ENCODE measurements at regions not wholly inside any gene's neighbourhood (a gene's known extent, or its start where the extent isn't known, plus 50 kb on each side); places are given as distances from the start of the nearest gene placed in this dataset.

- H3K36me3 ChIP-seq (replicated peaks in 1 of 2; ENCODE audit: control insufficient read depth in 1 of 2, insufficient read depth in 2 of 2, low read length in 2 of 2), result no peaks in the 10 kb centered on the region
- no peak overlapping the region for H3K27ac ChIP-seq (ENCODE audit: extremely low read length, insufficient read depth, low read length)
- no peak overlapping the region for H3K4me2 ChIP-seq (ENCODE audit: low read depth, low read length)
- peaks cover 2 to 3% of the 10 kb centered on the region in 2 experiments; a peak in 1 of 5 replicates for H3K27me3 ChIP-seq (ENCODE audit: control insufficient read depth in 1 of 2, insufficient read depth in 2 of 2, low read length in 2 of 2)
- peaks cover 11% of the 10 kb centered on the region for H3K4me1 ChIP-seq (ENCODE audit: insufficient read depth, low read length)
- no peak for TF ChIP-seq ZBTB14 (CRISPR knock-in tag; IDR thresholded peaks at IDR 0.05)
- TF ChIP-seq SNRNP70 (IDR thresholded peaks at IDR 0.05; ENCODE audit: low read depth, low read length), result no peak
- no peak for TF ChIP-seq FOXJ3 (CRISPR knock-in tag; IDR thresholded peaks at IDR 0.05; ENCODE audit: borderline replicate concordance)
- no peak for TF ChIP-seq MAZ (IDR thresholded peaks at IDR 0.05; ENCODE audit: borderline replicate concordance, low read depth, low read length)
- no peak for TF ChIP-seq MAZ (CRISPR knock-in tag; IDR thresholded peaks at IDR 0.05; ENCODE audit: low read depth)
- peak; percentile 11; the same call in 1 of the 2 replicates for TF ChIP-seq CEBPB (IDR thresholded peaks at IDR 0.05; ENCODE audit: borderline replicate concordance, low read depth, low read length)
- no peak for TF ChIP-seq ZNF619 (CRISPR knock-in tag; IDR thresholded peaks at IDR 0.05)
- FAIRE-seq (no peak), DNase-seq (ENCODE audit: low spot score) (no peak), ATAC-seq (peak; percentile 54)
- ChIA-PET CTCF (ENCODE audit: low intra/inter-chr PET ratio, low total read pairs) (no interaction called here), POLR2A (no interaction called here)
- H4K20me1 ChIP-seq (ENCODE audit: insufficient read depth, low read length), result no peaks in the 10 kb centered on the region
- under 1% methylated on average over 5 of the region's 5 CpGs for WGBS (ENCODE audit: low lambda C conversion rate)
- H2AFZ ChIP-seq (ENCODE audit: low read length), result no peak overlapping the region
- intact Hi-C loops (cut with micrococcal nuclease; ENCODE audit: unreplicated experiment) (no loop called here), in situ Hi-C loops (cut with HindIII; ENCODE audit: extremely low pct_ligation_motif_present, low pct_unique_long_range_greater_than_20kb) (no loop called here)
- H3K9me3 ChIP-seq (ENCODE audit: low read length), result no peaks in the 10 kb centered on the region
- no TSS peak for BruUV-seq (replicated peaks)
- no peak overlapping the region for H3K4me3 ChIP-seq (replicated peaks in 1 of 3; ENCODE audit: insufficient read depth in 1 of 3, low read depth in 2 of 3, low read length in 3 of 3)
- H3K9ac ChIP-seq (ENCODE audit: insufficient read depth, low read depth, low read length), result no peak overlapping the region
- no peaks in the 10 kb centered on the region for H3K79me2 ChIP-seq (ENCODE audit: insufficient read depth, low read length)
These were observed 193.4 kb downstream of the CD83 start for GRCh38 chr6:14310960-14311359.

GRCh38 chr6:14312587-14312986 lies 195.0 kb downstream of the CD83 start:
- DNase-seq (ENCODE audit: low spot score) (no peak), ATAC-seq (no peak), FAIRE-seq (no peak)
- Histone ChIP-seq H4K20me1 (ENCODE audit: insufficient read depth, low read length) (no peaks in the 10 kb centered on the region), H3K79me2 (ENCODE audit: insufficient read depth, low read length) (no peaks in the 10 kb centered on the region), H3K4me2 (ENCODE audit: low read depth, low read length) (no peak overlapping the region), H3K27me3 (ENCODE audit: control insufficient read depth in 1 of 2, insufficient read depth in 2 of 2, low read length in 2 of 2) (peaks cover 2 to 3% of the 10 kb centered on the region in 2 experiments; a peak in 2 of 5 replicates), H3K9me3 (ENCODE audit: low read length) (no peaks in the 10 kb centered on the region), H2AFZ (ENCODE audit: low read length) (no peak overlapping the region), H3K27ac (ENCODE audit: extremely low read length, insufficient read depth, low read length) (no peak overlapping the region), H3K4me3 (replicated peaks in 1 of 3; ENCODE audit: insufficient read depth in 1 of 3, low read depth in 2 of 3, low read length in 3 of 3) (no peak overlapping the region), H3K4me1 (ENCODE audit: insufficient read depth, low read length) (peaks cover 15% of the 10 kb centered on the region), H3K9ac (ENCODE audit: insufficient read depth, low read depth, low read length) (no peak overlapping the region), H3K36me3 (replicated peaks in 1 of 2; ENCODE audit: control insufficient read depth in 1 of 2, insufficient read depth in 2 of 2, low read length in 2 of 2) (no peaks in the 10 kb centered on the region)
- POLR2A ChIA-PET, result no interaction called here
- no TSS peak for BruUV-seq (replicated peaks)
- CTCF ChIA-PET (ENCODE audit: low intra/inter-chr PET ratio, low total read pairs), result no interaction called here
- in situ Hi-C loops (cut with HindIII; ENCODE audit: extremely low pct_ligation_motif_present, low pct_unique_long_range_greater_than_20kb) (no loop called here), intact Hi-C loops (cut with micrococcal nuclease; ENCODE audit: unreplicated experiment) (no loop called here)
- TF ChIP-seq MAF1 (CRISPR knock-in tag; IDR thresholded peaks at IDR 0.05; ENCODE audit: borderline replicate concordance), result no peak
- TF ChIP-seq ZNF841 (CRISPR knock-in tag; IDR thresholded peaks at IDR 0.05; ENCODE audit: borderline replicate concordance), result no peak
- TF ChIP-seq DNMT3B (CRISPR knock-in tag; conservative IDR thresholded peaks at IDR 0.05), result no peak
- TF ChIP-seq RNF219 (CRISPR knock-in tag; IDR thresholded peaks at IDR 0.05), result no peak
- no peak for TF ChIP-seq ZNF121 (CRISPR knock-in tag; IDR thresholded peaks at IDR 0.05)
- no peak for TF ChIP-seq ARNTL (CRISPR knock-in tag; IDR thresholded peaks at IDR 0.05)
- no peak for TF ChIP-seq ZNF792 (CRISPR knock-in tag; IDR thresholded peaks at IDR 0.05)
- TF ChIP-seq ETS1 (CRISPR knock-in tag; IDR thresholded peaks at IDR 0.05), result no peak
- no peak for TF ChIP-seq HOXA5 (CRISPR knock-in tag; IDR thresholded peaks at IDR 0.05)
- 54% methylated on average over 6 of the region's 6 CpGs for WGBS (ENCODE audit: low lambda C conversion rate)

Measured in HepG2 (cell line).